Neural progenitor cell (in vitro differentiated cells): ENCODE measurements at regions not wholly inside any gene's neighbourhood (a gene's known extent, or its start where the extent isn't known, plus 50 kb on each side); places are given as distances from the start of the nearest gene placed in this dataset.

Experiments used
- EZH2 ChIP-seq: fragments of 200-600 bp; sonication (generic); IDR thresholded peaks from 2 replicates; pipeline ENCODE4 v1.6.1; 2017; ENCODE audit warnings: antibody characterized with exemption, mild to moderate bottlenecking, moderate library complexity
- EZH2phosphoT487 ChIP-seq: fragments of 200-600 bp; sonication (generic); IDR thresholded peaks from 2 replicates; pipeline ENCODE4 v1.6.1; 2017; ENCODE audit warnings: antibody characterized with exemption
- TF ChIP-seq, protein P1 (sequence below): fragments of 200-600 bp; sonication (generic); IDR thresholded peaks from 2 replicates; pipeline ENCODE4 v1.5.1; 2017; ENCODE audit warnings: antibody characterized with exemption, mild to moderate bottlenecking

DNA sequence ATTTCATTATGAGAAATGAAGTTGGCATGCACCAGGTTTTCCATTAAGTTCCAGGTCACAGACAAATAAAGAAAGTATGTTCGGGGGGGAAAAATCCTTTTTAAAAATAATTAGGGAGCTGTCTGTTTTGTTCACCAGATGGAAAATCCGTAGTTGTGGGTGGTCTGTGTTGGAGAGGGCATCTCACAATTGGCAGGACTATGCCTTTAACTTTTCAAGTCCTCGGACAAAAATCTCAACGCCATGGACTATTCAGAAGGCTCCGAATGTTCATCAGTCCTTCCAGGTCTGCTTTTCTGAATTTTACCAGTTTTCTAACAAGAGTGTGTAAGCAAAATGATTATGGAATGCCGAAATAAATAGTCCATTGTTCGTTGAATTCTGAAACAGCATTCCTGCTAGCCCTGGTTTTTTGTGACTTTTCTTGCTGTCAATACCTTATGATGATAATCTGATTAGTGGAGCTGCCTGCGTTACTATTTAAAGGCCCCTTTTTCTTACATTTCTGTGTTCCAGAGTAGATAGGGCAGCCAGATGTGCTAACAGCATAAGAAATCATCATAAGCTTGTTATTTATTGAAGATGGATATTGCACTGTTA lies 146.9 kb downstream of the TM9SF2 start:
- TF ChIP-seq, protein P1, sequence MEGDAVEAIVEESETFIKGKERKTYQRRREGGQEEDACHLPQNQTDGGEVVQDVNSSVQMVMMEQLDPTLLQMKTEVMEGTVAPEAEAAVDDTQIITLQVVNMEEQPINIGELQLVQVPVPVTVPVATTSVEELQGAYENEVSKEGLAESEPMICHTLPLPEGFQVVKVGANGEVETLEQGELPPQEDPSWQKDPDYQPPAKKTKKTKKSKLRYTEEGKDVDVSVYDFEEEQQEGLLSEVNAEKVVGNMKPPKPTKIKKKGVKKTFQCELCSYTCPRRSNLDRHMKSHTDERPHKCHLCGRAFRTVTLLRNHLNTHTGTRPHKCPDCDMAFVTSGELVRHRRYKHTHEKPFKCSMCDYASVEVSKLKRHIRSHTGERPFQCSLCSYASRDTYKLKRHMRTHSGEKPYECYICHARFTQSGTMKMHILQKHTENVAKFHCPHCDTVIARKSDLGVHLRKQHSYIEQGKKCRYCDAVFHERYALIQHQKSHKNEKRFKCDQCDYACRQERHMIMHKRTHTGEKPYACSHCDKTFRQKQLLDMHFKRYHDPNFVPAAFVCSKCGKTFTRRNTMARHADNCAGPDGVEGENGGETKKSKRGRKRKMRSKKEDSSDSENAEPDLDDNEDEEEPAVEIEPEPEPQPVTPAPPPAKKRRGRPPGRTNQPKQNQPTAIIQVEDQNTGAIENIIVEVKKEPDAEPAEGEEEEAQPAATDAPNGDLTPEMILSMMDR, result no peak
- TF ChIP-seq EZH2phosphoT487, result no peak
- TF ChIP-seq EZH2, result no peak
